T-helper 1 cell treated with Interleukin-12 subunit alpha and Interleukin-12 subunit beta and Interleukin-4 antibody, amounts not matched to agents 30 μg/mL and 1 μg/mL, for 36 hours (primary cell): ENCODE measurements at regions not wholly inside any gene's neighbourhood (a gene's known extent, or its start where the extent isn't known, plus 50 kb on each side); places are given as distances from the start of the nearest gene placed in this dataset.

Source experiments
- H3K27ac Mint-ChIP-seq: one replicate; pipeline ENCODE4 v1.8.0; 2021; ENCODE audit warnings: mild to moderate bottlenecking, mixed read lengths
- H3K27me3 Mint-ChIP-seq: one replicate; pipeline ENCODE4 v1.8.0; 2021; ENCODE audit warnings: low read depth, mixed read lengths
- H3K36me3 Mint-ChIP-seq: one replicate; pipeline ENCODE4 v1.8.0; 2021; ENCODE audit warnings: low read depth, mixed read lengths
- H3K4me1 Mint-ChIP-seq: one replicate; pipeline ENCODE4 v1.8.0; 2021; ENCODE audit warnings: low read depth, mixed read lengths
- H3K4me3 Mint-ChIP-seq: one replicate; pipeline ENCODE4 v1.8.0; 2021; ENCODE audit warnings: mild to moderate bottlenecking, moderate library complexity, mixed read lengths
- H3K9me3 Mint-ChIP-seq: one replicate; pipeline ENCODE4 v1.8.0; 2021; ENCODE audit warnings: mixed read lengths

DNA sequence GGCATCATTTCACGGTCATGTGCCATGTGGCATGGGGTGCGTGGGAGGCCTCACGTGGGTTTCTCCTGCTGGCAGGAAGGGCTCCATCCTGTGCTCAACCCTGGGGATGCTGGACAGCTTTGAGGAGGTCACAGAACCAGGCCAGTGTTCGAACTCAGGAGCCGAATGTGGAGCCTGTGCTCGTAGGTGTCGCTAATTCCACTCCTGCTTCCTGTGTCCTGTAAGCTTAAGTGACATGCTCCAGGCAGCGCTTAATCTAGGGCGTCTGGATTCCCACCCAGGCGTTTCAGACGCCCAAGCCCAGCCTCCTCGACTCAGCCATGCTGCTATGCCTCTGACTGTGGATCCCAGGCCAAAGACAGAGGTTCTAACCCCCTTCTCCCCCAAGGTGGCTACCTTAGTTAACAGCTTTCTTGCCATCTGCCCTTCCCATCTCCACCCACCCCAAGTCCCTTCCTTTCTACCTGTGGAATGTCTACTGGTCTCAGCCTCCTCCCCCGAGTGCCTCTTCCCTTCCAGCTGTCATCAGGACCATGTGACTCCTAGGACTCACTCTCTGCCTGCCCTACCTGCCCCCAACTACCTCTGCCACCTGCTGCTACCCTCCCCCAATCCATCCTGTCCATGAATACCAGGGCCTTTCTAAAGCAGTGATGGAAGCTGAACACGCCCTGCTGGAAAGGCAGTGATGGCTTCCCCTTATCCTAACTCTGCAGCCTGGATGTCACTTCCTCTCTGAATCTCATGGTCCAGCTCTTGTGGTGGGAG lies 255.1 kb downstream of the CDH26 start:
- H3K27me3 Mint-ChIP-seq = peaks cover 3% of the 10 kb centered on the region
- H3K9me3 Mint-ChIP-seq = no peaks in the 10 kb centered on the region
- no peaks in the 10 kb centered on the region for H3K36me3 Mint-ChIP-seq
- H3K27ac Mint-ChIP-seq = no peak overlapping the region
- H3K4me3 Mint-ChIP-seq = no peak overlapping the region
- H3K4me1 Mint-ChIP-seq = peaks cover 2% of the 10 kb centered on the region

- Mint-ChIP-seq H3K9me3 (no peaks in the 10 kb centered on the region), H3K4me3 (no peak overlapping the region), H3K4me1 (peaks cover 2% of the 10 kb centered on the region), H3K36me3 (no peaks in the 10 kb centered on the region), H3K27me3 (peaks cover 3% of the 10 kb centered on the region), H3K27ac (no peak overlapping the region)
These were observed 256.9 kb downstream of the CDH26 start for GRCh38 chr20:60214901-60215815.

DNA sequence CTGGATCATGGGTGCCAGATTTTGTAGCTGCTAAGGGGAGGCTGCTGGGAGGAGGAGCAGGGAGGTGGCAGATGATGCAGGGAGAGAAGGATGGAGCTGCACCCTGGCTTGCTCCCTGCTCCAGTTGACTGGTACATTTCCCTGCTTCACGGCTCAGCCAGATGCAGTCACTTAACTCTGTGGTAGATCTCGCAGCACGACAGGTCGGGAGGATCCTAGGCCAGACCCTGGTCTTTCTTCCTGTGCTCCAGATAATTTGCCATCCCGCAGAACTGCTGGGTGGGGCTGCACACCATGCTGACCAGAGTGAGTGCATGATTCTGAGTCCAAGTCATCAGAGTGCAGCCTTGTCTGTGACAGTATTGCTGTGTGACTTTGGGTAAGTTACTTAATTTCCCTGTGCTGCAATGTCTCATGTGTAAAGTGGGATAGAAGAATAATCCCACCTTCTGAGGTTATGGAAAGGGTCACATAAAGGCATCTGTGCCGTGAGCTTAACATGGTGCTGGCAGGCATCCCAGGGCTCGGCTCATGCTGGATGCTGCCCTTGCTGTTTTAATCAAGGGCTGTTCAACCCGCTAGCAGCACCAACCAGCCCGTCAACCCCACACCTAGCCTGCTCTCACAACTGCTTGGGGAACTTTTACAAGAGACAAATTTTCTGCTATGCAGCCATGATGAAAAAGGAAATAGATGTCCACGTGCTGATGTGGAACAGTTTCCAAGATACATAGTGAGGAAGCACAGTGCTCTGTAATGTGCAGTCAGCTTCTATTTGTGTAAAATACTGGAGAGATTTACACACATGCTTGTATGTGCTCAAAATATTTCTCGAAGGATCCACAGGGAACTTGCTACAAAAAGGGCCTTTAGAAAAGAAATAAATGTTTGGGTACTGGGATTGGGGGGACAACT lies 257.9 kb downstream of the CDH26 start:
- peaks cover 3% of the 10 kb centered on the region for H3K27me3 Mint-ChIP-seq
- no peak overlapping the region for H3K27ac Mint-ChIP-seq
- no peak overlapping the region for H3K4me3 Mint-ChIP-seq
- no peaks in the 10 kb centered on the region for H3K9me3 Mint-ChIP-seq
- peaks cover 2% of the 10 kb centered on the region for H3K4me1 Mint-ChIP-seq
- no peaks in the 10 kb centered on the region for H3K36me3 Mint-ChIP-seq

DNA sequence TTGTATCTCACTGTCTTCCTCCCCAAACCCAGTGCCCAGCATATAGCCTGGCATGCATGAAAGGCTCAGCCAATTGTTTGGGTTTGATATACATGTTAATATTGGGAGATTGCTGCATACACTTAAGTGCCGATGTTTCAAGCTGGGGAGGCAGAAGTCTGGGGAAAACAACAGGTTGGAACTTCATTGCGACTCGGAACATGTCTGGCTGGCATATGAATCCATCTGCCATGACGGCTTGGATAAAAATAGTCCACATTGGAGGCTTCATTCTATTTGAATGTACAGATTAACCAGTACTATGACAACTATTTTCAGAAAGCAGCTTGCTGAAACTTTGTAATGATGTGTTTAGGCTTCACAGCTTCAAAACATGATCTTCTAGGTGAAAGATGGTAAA lies 261.0 kb downstream of the CDH26 start:
- peaks cover 3% of the 10 kb centered on the region for H3K27me3 Mint-ChIP-seq
- H3K9me3 Mint-ChIP-seq = no peaks in the 10 kb centered on the region
- H3K4me1 Mint-ChIP-seq = no peaks in the 10 kb centered on the region
- no peak overlapping the region for H3K4me3 Mint-ChIP-seq
- no peak overlapping the region for H3K27ac Mint-ChIP-seq
- H3K36me3 Mint-ChIP-seq = no peaks in the 10 kb centered on the region

GRCh38 chr20:60219984-60220562 lies 261.9 kb downstream of the CDH26 start:
- H3K27ac Mint-ChIP-seq = no peak overlapping the region
- no peaks in the 10 kb centered on the region for H3K4me1 Mint-ChIP-seq
- H3K27me3 Mint-ChIP-seq = peaks cover 3% of the 10 kb centered on the region
- no peaks in the 10 kb centered on the region for H3K36me3 Mint-ChIP-seq
- no peaks in the 10 kb centered on the region for H3K9me3 Mint-ChIP-seq
- H3K4me3 Mint-ChIP-seq = no peak overlapping the region

GRCh38 chr20:60220706-60221105 lies 262.5 kb downstream of the CDH26 start:
- Mint-ChIP-seq H3K9me3 (no peaks in the 10 kb centered on the region), H3K4me1 (no peaks in the 10 kb centered on the region), H3K36me3 (no peaks in the 10 kb centered on the region), H3K4me3 (no peak overlapping the region), H3K27ac (no peak overlapping the region), H3K27me3 (peaks cover 3% of the 10 kb centered on the region)

- Mint-ChIP-seq H3K27me3 (peaks cover 3% of the 10 kb centered on the region), H3K27ac (no peak overlapping the region), H3K4me3 (no peak overlapping the region), H3K4me1 (no peaks in the 10 kb centered on the region), H3K36me3 (no peaks in the 10 kb centered on the region), H3K9me3 (no peaks in the 10 kb centered on the region)
These were observed 263.4 kb downstream of the CDH26 start for GRCh38 chr20:60221593-60221992.

- H3K36me3 Mint-ChIP-seq = no peaks in the 10 kb centered on the region
- H3K9me3 Mint-ChIP-seq = no peaks in the 10 kb centered on the region
- H3K4me3 Mint-ChIP-seq = no peak overlapping the region
- H3K27me3 Mint-ChIP-seq = no peaks in the 10 kb centered on the region
- no peaks in the 10 kb centered on the region for H3K4me1 Mint-ChIP-seq
- H3K27ac Mint-ChIP-seq = no peak overlapping the region
These were observed 264.3 kb downstream of the CDH26 start for GRCh38 chr20:60222497-60222896.

GRCh38 chr20:60223174-60223573 lies 265.0 kb downstream of the CDH26 start:
- no peak overlapping the region for H3K4me3 Mint-ChIP-seq
- H3K4me1 Mint-ChIP-seq = no peaks in the 10 kb centered on the region
- no peaks in the 10 kb centered on the region for H3K27me3 Mint-ChIP-seq
- H3K36me3 Mint-ChIP-seq = no peaks in the 10 kb centered on the region
- no peak overlapping the region for H3K27ac Mint-ChIP-seq
- H3K9me3 Mint-ChIP-seq = no peaks in the 10 kb centered on the region

DNA sequence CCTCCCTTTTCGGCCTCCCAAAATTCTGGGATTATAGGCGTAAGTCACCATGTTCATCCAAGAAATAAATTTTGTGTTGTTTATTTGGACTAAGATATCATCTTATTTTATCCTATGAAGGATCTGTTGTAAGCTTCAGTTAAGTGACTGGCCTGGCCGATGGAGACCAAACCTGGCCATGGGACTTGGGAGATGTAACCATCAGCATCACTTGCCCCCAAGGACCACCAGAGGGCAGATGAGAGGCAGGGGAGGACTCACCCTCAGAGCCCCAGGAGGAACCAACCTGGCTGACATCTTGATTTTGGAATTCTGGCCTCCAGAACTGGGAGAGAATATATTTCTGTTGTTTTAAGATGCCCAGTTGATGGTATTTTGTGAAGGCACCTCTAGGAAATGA lies 266.7 kb downstream of the CDH26 start:
- peaks cover 2% of the 10 kb centered on the region for H3K9me3 Mint-ChIP-seq
- peaks cover 2% of the 10 kb centered on the region for H3K27me3 Mint-ChIP-seq
- H3K4me1 Mint-ChIP-seq = no peaks in the 10 kb centered on the region

DNA sequence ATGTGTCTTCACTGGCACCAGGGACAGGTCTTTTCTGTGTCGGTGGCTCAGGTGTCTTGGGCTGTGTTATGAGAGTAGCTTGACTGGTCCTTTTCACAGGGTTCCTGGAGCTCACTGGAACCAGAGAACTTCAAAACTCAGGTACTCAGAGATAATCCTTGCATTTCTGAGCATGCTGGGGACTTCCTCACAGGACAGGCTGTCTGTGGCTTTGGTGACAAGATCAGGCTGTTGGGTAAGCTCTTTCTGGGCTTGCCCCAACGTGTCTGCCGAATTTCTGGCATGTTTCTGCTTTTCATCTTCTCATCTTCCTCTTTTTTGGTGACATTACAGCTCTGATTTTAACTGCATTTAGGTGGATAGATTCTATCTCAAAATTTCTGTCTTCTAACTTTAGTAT lies 270.0 kb downstream of the CDH26 start:
- peaks cover 5% of the 10 kb centered on the region for H3K9me3 Mint-ChIP-seq
- no peak overlapping the region for H3K4me3 Mint-ChIP-seq
- no peaks in the 10 kb centered on the region for H3K36me3 Mint-ChIP-seq
- H3K27ac Mint-ChIP-seq = no peak overlapping the region
- H3K4me1 Mint-ChIP-seq = no peaks in the 10 kb centered on the region
- peaks cover 4% of the 10 kb centered on the region for H3K27me3 Mint-ChIP-seq

More for the DNA sequence above, 266.7 kb downstream of the CDH26 start:
- H3K4me3 Mint-ChIP-seq = no peak overlapping the region
- H3K36me3 Mint-ChIP-seq = no peaks in the 10 kb centered on the region
- H3K27ac Mint-ChIP-seq = no peak overlapping the region

DNA sequence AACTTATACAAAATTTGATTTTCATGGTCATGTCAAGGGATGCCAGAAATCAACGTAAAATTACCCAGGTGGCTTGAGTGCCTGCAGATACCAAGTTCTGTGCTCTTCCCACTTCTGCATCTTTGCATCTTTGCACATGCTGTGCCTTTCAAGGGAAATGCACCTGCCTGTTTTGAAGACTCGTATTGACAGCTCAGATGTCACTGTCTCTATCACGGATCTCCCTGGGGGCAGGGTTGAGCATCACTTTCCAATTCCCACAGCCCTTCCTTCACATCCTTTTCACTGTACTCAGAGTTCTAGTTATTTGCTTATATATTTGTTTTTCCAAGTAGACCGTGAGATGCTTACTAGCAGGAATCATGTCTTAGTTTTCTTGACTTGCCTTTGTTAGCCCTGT lies 274.2 kb downstream of the CDH26 start:
- Mint-ChIP-seq H3K27me3 (peaks cover 4% of the 10 kb centered on the region), H3K27ac (no peak overlapping the region), H3K4me1 (no peaks in the 10 kb centered on the region), H3K9me3 (peaks cover 5% of the 10 kb centered on the region), H3K4me3 (no peak overlapping the region), H3K36me3 (no peaks in the 10 kb centered on the region)

- Mint-ChIP-seq H3K27me3 (peaks cover 4% of the 10 kb centered on the region), H3K27ac (no peak overlapping the region), H3K36me3 (no peaks in the 10 kb centered on the region), H3K4me1 (no peaks in the 10 kb centered on the region), H3K9me3 (peaks cover 5% of the 10 kb centered on the region), H3K4me3 (no peak overlapping the region)
These were observed 274.9 kb downstream of the CDH26 start for GRCh38 chr20:60233018-60233630.

GRCh38 chr20:60236613-60237012 lies 278.4 kb downstream of the CDH26 start:
- peaks cover 5% of the 10 kb centered on the region for H3K27me3 Mint-ChIP-seq
- H3K4me3 Mint-ChIP-seq = no peak overlapping the region
- no peak overlapping the region for H3K27ac Mint-ChIP-seq
- no peaks in the 10 kb centered on the region for H3K4me1 Mint-ChIP-seq
- no peaks in the 10 kb centered on the region for H3K9me3 Mint-ChIP-seq
- H3K36me3 Mint-ChIP-seq = no peaks in the 10 kb centered on the region
